NCI-H1694 (cell line): ENCODE measurements at regions not wholly inside any gene's neighbourhood (a gene's known extent, or its start where the extent isn't known, plus 50 kb on each side); places are given as distances from the start of the nearest gene placed in this dataset.
"Not testable (repeated sequence)": the region's sequence is repeated elsewhere in the genome, so short reads cannot be mapped to it uniquely, and the experiment has no call there.

Experiments
- DNase-seq: peaks from one replicate; lab custom pipeline; 2025; lab: John Stamatoyannopoulos, UW

DNA sequence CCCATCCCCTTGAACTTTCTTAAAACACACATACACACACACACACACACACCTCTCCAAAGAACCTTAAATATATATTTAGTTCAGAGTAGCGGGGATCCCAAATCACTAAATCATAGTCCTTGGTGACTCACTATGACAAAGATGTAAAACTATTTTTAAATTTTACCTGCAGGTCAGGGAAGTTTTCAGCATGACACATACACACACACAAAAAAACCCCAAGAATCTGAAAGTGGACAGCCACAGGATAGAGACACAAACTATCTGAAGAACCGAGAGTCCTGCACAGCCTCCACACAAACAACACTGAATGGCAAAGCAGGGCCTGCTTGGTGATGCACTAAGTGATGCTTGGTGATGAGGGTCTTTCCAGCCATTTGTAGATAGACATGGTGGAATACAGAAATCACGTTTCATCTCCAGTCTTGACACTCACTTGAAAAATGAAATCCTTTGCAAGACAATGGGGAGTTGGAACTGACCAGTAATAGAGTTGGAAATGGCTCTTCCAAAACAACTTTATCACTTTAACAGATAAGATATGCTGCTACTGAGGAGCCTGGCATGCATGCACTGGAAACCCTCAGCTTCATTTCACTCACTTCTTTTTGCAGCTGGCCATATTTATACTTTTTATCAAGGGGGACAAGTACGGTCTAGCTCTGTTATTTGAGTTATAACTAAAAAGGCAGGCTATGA, 307.3 kb downstream of the RAPGEF2 start:
- DNase-seq: no peak

GRCh38 chr4:159410891-159411290, 308.0 kb downstream of the RAPGEF2 start:
- no peak for DNase-seq

DNA sequence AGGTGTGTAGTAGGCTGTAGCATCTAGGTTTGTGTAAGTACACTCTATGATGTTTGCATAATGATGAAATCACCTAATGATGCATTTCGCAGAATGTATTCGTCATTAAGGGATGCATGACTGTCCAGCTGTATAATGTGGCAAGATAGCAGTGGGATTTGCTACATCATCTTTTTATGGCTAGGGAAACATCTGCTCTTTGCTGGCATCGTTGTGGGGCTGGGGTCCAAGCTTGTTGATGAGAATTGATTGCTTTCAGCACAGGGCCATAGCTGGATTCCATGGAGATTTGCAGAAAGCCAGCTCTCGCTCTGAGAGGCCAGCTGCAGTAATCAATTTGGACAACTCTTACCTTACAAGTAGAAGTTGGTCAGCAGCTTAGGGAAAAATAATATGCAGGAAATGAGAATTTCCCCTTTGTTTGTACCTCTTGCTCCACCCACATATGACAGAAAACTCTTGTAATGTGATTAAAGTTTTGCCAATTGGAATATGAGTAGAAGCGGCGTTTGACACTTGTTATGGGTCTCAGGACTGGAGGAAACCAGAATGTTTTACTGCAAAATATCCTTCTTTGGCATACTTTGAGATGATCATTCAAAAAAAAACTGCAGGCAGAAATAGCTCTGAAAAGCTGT, 310.5 kb downstream of the RAPGEF2 start:
- no peak for DNase-seq

DNA sequence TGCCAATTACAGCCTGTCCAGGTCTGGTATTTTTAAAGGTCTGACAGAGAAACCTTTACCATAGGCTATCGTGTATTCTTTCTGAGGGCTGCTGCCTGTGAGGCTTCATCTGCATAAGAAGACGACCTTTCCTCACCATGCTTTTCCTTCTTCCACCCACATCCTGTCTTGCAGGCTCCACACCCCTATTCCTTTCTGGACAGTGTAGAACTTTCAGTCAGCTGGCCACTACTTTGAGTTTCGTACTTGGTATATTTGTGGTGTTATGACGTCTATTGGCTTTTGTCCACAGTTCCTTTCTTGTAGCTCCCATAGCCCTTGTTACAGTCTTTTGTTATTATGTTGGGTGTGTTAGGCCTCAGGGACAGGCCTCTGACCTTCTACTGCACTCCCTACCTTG, 311.4 kb downstream of the RAPGEF2 start:
- no peak for DNase-seq

- no peak for DNase-seq
Measured at GRCh38 chr4:159416073-159416472, 313.2 kb downstream of the RAPGEF2 start.

GRCh38 chr4:159416996-159417395, 314.1 kb downstream of the RAPGEF2 start:
- DNase-seq: no peak

DNA sequence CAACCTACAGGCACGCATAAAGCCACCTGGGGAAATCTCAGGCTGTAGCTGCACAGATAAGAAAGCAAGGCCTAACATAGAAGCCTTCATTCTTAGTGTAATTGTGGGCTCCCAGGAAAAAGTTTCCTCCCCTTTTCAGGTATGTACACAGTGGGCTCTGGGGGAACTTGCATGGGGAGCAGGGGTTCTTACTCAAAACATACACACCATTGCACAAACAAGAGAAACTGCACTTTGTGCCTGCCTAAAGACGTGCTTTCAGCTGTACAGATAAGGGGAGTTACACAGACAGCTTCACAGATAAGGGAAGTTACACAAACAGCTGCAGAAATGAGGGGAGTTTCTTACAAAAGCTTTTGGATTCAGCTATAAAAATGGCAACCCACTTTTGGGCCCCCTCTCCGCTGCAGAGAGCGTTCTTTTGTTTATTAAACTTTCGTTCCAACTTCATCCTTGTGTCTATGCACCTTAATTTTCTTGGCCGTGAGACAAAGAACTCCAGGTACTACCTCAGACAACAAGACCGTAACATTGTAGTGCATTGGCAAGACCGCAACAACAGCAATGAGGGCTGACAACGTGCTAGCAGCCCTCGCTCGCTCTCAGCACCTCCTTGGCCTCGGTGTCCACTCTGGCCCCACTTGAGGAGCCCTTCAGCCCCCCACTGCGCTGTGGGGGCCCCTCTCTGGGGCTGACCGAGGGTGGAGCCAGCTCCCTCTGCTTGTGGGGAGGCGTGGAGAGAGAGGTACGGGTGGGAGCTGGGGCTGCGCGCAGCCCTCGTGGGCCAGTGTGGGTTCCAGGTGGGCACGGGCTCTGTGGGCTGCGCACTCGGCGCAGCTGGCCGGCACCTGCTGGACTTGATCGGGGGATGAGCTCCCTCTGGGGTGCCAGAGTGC, 317.5 kb downstream of the RAPGEF2 start:
- DNase-seq: no peak

- not testable (repeated sequence) for DNase-seq
Measured at GRCh38 chr4:159421058-159421419, 318.2 kb downstream of the RAPGEF2 start.

- DNase-seq: no peak
Measured at GRCh38 chr4:159422019-159422418, 319.1 kb downstream of the RAPGEF2 start.

GRCh38 chr4:159422626-159423025, 319.7 kb downstream of the RAPGEF2 start:
- DNase-seq: no peak

DNA sequence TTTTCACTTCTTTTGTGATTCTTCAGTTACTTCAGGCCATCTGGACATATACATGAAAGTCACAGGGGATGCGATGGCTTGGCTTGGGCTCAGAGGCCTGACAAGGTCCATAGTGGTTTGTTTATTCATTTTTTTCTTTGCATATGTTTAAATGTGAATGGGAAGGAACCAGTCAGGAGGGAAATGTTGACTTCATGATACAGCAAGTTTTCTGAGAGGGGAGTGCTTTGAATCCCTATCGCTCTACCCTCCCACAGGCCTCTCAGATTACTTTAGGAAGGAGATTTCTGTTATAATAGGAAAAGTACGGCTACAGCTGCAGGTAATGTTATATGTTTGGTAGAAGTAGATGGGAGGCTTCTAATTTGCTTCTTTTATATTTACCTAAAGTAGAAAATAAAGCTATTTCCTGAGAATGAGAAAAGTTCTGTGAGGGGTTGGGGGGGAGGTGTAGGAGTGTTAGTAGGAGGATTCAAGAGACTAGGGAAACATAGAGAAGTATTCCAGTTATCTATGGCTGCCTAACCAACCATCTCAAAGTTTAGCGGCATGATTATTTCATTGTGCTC, 322.9 kb downstream of the RAPGEF2 start:
- no peak for DNase-seq

DNA sequence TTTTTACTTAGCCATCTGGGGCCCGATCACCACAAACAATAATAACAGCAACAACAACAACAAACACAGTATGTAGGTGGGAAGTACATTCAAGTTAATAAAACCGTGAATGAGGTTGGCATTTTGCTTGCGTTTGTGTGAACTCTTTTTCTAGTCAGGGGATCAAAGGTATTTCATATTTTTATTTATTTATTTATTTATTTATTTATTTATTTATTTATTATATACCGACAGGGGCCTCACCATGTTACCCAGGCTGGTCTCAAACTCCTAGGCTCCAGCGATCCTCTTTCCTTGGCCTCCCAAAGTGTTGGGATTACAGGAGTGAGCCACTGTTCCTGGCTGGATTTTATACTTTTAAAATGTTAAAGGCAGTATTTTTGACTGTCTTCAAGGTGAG, 325.4 kb downstream of the RAPGEF2 start:
- DNase-seq: no peak

DNA sequence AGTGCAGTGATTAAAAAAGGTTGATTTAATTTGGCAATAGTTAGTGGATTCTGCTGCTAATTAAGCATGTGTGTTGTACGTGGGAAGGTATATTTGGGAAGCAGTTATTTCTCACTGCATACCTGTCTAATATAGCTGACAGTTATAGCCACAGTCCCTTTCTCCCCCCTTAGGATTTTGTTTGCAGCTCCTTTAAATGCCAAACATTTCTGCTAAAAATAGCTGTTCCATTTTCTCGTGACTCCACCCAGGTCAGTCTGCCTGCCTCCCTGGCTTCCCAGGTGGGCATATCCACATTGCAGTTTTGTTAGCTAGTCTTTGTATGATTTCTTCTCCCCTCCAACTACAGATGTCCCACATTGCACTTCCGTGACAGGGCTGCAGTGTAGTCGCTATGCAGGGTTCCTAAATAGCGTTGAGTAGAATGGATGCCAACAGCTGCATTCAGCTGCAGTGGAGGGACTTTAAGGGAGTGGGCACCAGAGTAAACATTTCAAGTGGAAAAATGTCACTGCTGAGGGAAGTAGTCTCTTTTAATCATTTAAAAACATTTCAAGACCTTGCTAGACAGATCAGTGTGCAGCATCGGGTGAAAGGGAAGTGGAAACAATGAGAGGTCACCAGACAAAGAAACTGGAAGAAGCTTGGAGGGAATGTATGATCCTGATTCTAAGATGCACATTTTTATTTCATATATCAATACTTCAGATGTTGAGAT, 326.3 kb downstream of the RAPGEF2 start:
- no peak for DNase-seq

GRCh38 chr4:159429693-159430035, 326.8 kb downstream of the RAPGEF2 start:
- DNase-seq: no peak

DNA sequence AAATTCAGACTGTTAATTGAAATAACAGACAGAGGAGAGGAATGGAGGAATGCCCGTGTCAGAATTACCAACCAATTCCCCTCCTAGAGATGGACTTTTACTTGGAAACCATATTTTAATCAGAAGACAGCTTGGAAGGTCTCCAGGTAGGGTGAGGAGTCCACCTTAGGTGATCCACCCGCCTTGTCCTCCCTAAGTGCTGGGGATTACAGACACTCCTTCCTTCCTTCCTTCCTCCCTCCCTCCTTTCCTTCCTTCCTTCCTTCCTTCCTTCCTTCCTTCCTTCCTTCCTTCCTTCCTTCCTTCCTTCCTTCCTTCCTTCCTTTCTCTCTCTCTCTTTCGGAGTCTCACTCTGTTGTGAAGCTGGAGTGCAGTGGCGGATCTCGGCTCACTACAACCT, 328.0 kb downstream of the RAPGEF2 start:
- no peak for DNase-seq

- no peak for DNase-seq
Measured at GRCh38 chr4:159432436-159432835, 329.6 kb downstream of the RAPGEF2 start.

DNA sequence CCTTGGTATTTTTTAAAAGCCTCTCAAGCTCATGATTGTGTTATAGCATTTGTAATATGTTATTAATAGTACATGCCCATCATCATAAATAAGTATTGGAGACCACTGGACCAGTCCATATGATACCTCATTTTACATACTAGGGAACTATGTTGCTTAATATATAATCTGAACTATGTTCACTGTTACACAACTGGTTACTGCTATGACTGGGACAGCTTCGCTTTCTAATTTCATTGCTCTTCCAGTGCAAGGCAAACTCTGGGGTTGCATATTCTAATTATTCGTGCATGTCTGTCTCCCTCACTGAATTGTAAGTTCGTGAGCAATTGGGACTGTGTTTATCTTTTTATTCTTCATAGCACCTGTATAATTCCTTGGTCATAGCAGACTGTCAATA, 330.5 kb downstream of the RAPGEF2 start:
- no peak for DNase-seq

GRCh38 chr4:159434114-159434870, 331.4 kb downstream of the RAPGEF2 start:
- DNase-seq: no peak

GRCh38 chr4:159434871-159435241, 332.0 kb downstream of the RAPGEF2 start:
- no peak for DNase-seq

DNA sequence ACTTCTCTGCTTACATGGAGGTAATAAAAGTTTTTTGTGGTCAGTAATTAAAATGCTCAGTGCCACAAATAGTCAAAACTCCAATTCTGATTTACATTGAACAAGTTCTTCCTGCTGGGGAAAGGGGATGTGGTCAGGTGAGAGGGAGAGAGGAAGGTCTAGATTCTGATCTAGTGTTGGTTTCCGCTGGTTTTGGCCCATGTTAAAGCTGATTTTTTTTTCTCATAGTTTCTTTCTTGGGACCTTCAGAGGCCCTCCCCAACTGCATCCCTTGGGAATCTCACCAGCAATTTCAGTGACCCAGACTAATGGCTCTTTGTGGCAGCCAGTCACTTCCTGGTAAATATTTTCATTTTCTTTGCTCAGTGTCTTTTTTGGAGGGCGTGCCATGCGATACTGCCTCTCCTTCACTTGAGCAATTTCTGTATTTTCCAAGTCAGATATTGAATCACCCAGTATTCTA, 332.7 kb downstream of the RAPGEF2 start:
- DNase-seq: no peak

- no peak for DNase-seq
Measured at GRCh38 chr4:159443975-159444374, 341.1 kb downstream of the RAPGEF2 start.
